B cell (primary cell): ENCODE measurements at regions not wholly inside any gene's neighbourhood (a gene's known extent, or its start where the extent isn't known, plus 50 kb on each side); places are given as distances from the start of the nearest gene placed in this dataset.

ENCODE experiments used
- CTCF ChIP-seq: fragments of 200-600 bp; IDR thresholded peaks from one replicate; pipeline ENCODE4 v1.8.0; 2022; ENCODE audit warnings: antibody characterized with exemption, mild to moderate bottlenecking
- EZH2 ChIP-seq: IDR thresholded peaks from 2 replicates; pipeline ENCODE4 v1.6.1; 2012; ENCODE audit warnings: borderline replicate concordance, low read depth, mild to moderate bottlenecking, moderate library complexity, low read length; ENCODE audit not compliant: insufficient read depth, poor library complexity, severe bottlenecking

- TF ChIP-seq CTCF: no peak
- TF ChIP-seq EZH2: no peak
These were observed 129.0 kb upstream of the MAMLD1 start for GRCh38 chrX:150234126-150234525.
